HepG2 (cell line): ENCODE measurements at regions not wholly inside any gene's neighbourhood (a gene's known extent, or its start where the extent isn't known, plus 50 kb on each side); places are given as distances from the start of the nearest gene placed in this dataset.

Experiments used
- CREB1 ChIP-seq, 2 experiments: fragments of 450-650 bp in 1 of 2; IDR thresholded peaks; 2 replicates each; pipeline ENCODE4 v1.6.1; 2016 to 2017; ENCODE audit warnings: control low read depth in 1 of 2, mild to moderate bottlenecking in 1 of 2, missing compliant biosample characterization in 1 of 2, missing genetic modification characterization in 1 of 2
- ERF ChIP-seq: IDR thresholded peaks from 2 replicates; pipeline ENCODE4 v1.6.1; 2018; ENCODE audit warnings: missing biosample characterization, missing genetic modification reagents
- HOXA3 ChIP-seq: sonication (generic); formaldehyde crosslinking; IDR thresholded peaks from 2 replicates; pipeline ENCODE4 v1.5.0; 2020; ENCODE audit warnings: missing genetic modification reagents
- IRF2 ChIP-seq: IDR thresholded peaks from 2 replicates; pipeline ENCODE4 v1.6.1; 2018; ENCODE audit warnings: missing genetic modification reagents, missing compliant biosample characterization
- NFE2 ChIP-seq: sonication (generic); formaldehyde crosslinking; IDR thresholded peaks from 2 replicates; pipeline ENCODE4 v1.4.0; 2020; ENCODE audit warnings: missing genetic modification reagents
- NR2F2 ChIP-seq: IDR thresholded peaks from 2 replicates; pipeline ENCODE4 v1.6.1; 2012; ENCODE audit warnings: low read depth, inconsistent platforms, borderline replicate concordance
- SAFB2 ChIP-seq: sonication (generic); formaldehyde crosslinking; IDR thresholded peaks from 2 replicates; pipeline ENCODE4 v1.5.1; 2020; ENCODE audit warnings: missing genetic modification reagents, low read depth, mild to moderate bottlenecking, borderline replicate concordance
- TAF1 ChIP-seq: sonication (generic); formaldehyde crosslinking; IDR thresholded peaks from 2 replicates; pipeline ENCODE4 v1.4.0; 2020; ENCODE audit warnings: missing genetic modification reagents
- TEAD3 ChIP-seq: optimal IDR thresholded peaks from 2 replicates; pipeline ENCODE3; 2016; ENCODE audit warnings: borderline replicate concordance
- ZBTB7B ChIP-seq: sonication (generic); formaldehyde crosslinking; IDR thresholded peaks from 2 replicates; pipeline ENCODE4 v1.4.0; 2020; ENCODE audit warnings: missing genetic modification reagents
- ZNF121 ChIP-seq: sonication (generic); formaldehyde crosslinking; IDR thresholded peaks from 2 replicates; pipeline ENCODE4 v1.5.0; 2020; ENCODE audit warnings: mild to moderate bottlenecking, missing genetic modification reagents
- ZNF234 ChIP-seq: sonication (generic); formaldehyde crosslinking; conservative IDR thresholded peaks from 2 replicates; pipeline ENCODE4 v1.5.1; 2020; ENCODE audit warnings: mild to moderate bottlenecking, missing genetic modification reagents
- ZNF781 ChIP-seq: sonication (generic); formaldehyde crosslinking; IDR thresholded peaks from 2 replicates; pipeline ENCODE4 v1.5.1; 2020; ENCODE audit warnings: borderline replicate concordance, mild to moderate bottlenecking, missing genetic modification reagents; ENCODE audit errors: not compliant biosample characterization
- ZNF83 ChIP-seq: sonication (generic); formaldehyde crosslinking; IDR thresholded peaks from 2 replicates; pipeline ENCODE4 v1.4.0; 2020; ENCODE audit warnings: missing genetic modification reagents, mild to moderate bottlenecking, borderline replicate concordance
- ZNF891 ChIP-seq: sonication (generic); formaldehyde crosslinking; IDR thresholded peaks from 2 replicates; pipeline ENCODE4 v1.5.0; 2020; ENCODE audit warnings: mild to moderate bottlenecking, missing genetic modification reagents
- ZSCAN25 ChIP-seq: sonication (generic); formaldehyde crosslinking; IDR thresholded peaks from 2 replicates; pipeline ENCODE4 v1.8.0; 2022; ENCODE audit warnings: mild to moderate bottlenecking, missing genetic modification reagents
- TF ChIP-seq, protein P1 (sequence below): fragments of 450-650 bp; IDR thresholded peaks from 2 replicates; pipeline ENCODE4 v1.6.1; 2017; ENCODE audit warnings: mild to moderate bottlenecking
- TF ChIP-seq, protein P2 (sequence below): sonication (generic); formaldehyde crosslinking; IDR thresholded peaks from 2 replicates; pipeline ENCODE4 v1.4.0; 2020; ENCODE audit warnings: mild to moderate bottlenecking, missing genetic modification reagents
- TF ChIP-seq, protein P3 (sequence below): sonication (generic); formaldehyde crosslinking; IDR thresholded peaks from 2 replicates; pipeline ENCODE4 v1.4.0; 2020; ENCODE audit warnings: mild to moderate bottlenecking, missing genetic modification reagents
- TF ChIP-seq, protein P4 (sequence below): sonication (generic); formaldehyde crosslinking; IDR thresholded peaks from 2 replicates; pipeline ENCODE4 v1.8.0; 2022; ENCODE audit warnings: mild to moderate bottlenecking, missing genetic modification reagents; ENCODE audit not compliant: insufficient replicate concordance

DNA sequence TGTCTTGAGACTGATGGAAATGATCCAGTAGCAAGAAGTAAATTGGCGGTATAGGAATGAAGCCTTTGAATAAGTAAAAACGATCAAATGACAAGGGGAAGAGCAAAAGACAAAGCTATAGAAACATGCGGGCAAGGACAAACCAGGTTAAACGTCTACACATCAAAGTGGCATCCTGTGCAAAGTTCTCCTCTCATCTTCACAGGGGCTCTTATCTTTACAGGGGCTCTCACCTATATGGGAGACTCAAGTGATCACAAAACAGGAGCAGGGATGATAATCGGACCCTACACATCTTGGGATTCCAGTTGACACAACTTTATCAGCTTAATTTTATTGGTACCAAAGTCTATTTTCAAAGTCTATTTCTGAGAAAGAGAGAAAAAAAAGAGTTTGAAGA lies 1778.9 kb upstream of the CELF4 start (continued):
- TF ChIP-seq ZSCAN25 (no peak), ZNF234 (CRISPR knock-in tag) (no peak), TAF1 (CRISPR knock-in tag) (no peak), NFE2 (no peak), CREB1 (IDR thresholded peaks at IDR 0.05) (no peak), CREB1 (CRISPR knock-in tag; IDR thresholded peaks at IDR 0.05) (no peak), ZBTB7B (CRISPR knock-in tag) (0 out of 2 replicates have a peak, but pooled peaks have one; percentile 29), HOXA3 (no peak), ZNF781 (CRISPR knock-in tag) (no peak), SAFB2 (no peak), NR2F2 (0 out of 2 replicates have a peak, but pooled peaks have one; percentile 34), IRF2 (CRISPR knock-in tag) (no peak), TEAD3 (CRISPR knock-in tag) (peak; percentile 65), ZNF83 (no peak), ZNF891 (CRISPR knock-in tag) (no peak), ZNF121 (CRISPR knock-in tag) (no peak), ERF (CRISPR knock-in tag) (peak; percentile 25; the same call in 1 of the 2 replicates)
- TF ChIP-seq, protein P1, sequence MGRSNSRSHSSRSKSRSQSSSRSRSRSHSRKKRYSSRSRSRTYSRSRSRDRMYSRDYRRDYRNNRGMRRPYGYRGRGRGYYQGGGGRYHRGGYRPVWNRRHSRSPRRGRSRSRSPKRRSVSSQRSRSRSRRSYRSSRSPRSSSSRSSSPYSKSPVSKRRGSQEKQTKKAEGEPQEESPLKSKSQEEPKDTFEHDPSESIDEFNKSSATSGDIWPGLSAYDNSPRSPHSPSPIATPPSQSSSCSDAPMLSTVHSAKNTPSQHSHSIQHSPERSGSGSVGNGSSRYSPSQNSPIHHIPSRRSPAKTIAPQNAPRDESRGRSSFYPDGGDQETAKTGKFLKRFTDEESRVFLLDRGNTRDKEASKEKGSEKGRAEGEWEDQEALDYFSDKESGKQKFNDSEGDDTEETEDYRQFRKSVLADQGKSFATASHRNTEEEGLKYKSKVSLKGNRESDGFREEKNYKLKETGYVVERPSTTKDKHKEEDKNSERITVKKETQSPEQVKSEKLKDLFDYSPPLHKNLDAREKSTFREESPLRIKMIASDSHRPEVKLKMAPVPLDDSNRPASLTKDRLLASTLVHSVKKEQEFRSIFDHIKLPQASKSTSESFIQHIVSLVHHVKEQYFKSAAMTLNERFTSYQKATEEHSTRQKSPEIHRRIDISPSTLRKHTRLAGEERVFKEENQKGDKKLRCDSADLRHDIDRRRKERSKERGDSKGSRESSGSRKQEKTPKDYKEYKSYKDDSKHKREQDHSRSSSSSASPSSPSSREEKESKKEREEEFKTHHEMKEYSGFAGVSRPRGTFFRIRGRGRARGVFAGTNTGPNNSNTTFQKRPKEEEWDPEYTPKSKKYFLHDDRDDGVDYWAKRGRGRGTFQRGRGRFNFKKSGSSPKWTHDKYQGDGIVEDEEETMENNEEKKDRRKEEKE, result no peak
- TF ChIP-seq, protein P2, sequence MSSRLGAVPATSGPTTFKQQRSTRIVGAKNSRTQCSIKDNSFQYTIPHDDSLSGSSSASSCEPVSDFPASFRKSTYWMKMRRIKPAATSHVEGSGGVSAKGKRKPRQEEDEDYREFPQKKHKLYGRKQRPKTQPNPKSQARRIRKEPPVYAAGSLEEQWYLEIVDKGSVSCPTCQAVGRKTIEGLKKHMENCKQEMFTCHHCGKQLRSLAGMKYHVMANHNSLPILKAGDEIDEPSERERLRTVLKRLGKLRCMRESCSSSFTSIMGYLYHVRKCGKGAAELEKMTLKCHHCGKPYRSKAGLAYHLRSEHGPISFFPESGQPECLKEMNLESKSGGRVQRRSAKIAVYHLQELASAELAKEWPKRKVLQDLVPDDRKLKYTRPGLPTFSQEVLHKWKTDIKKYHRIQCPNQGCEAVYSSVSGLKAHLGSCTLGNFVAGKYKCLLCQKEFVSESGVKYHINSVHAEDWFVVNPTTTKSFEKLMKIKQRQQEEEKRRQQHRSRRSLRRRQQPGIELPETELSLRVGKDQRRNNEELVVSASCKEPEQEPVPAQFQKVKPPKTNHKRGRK, result no peak
- TF ChIP-seq, protein P3, sequence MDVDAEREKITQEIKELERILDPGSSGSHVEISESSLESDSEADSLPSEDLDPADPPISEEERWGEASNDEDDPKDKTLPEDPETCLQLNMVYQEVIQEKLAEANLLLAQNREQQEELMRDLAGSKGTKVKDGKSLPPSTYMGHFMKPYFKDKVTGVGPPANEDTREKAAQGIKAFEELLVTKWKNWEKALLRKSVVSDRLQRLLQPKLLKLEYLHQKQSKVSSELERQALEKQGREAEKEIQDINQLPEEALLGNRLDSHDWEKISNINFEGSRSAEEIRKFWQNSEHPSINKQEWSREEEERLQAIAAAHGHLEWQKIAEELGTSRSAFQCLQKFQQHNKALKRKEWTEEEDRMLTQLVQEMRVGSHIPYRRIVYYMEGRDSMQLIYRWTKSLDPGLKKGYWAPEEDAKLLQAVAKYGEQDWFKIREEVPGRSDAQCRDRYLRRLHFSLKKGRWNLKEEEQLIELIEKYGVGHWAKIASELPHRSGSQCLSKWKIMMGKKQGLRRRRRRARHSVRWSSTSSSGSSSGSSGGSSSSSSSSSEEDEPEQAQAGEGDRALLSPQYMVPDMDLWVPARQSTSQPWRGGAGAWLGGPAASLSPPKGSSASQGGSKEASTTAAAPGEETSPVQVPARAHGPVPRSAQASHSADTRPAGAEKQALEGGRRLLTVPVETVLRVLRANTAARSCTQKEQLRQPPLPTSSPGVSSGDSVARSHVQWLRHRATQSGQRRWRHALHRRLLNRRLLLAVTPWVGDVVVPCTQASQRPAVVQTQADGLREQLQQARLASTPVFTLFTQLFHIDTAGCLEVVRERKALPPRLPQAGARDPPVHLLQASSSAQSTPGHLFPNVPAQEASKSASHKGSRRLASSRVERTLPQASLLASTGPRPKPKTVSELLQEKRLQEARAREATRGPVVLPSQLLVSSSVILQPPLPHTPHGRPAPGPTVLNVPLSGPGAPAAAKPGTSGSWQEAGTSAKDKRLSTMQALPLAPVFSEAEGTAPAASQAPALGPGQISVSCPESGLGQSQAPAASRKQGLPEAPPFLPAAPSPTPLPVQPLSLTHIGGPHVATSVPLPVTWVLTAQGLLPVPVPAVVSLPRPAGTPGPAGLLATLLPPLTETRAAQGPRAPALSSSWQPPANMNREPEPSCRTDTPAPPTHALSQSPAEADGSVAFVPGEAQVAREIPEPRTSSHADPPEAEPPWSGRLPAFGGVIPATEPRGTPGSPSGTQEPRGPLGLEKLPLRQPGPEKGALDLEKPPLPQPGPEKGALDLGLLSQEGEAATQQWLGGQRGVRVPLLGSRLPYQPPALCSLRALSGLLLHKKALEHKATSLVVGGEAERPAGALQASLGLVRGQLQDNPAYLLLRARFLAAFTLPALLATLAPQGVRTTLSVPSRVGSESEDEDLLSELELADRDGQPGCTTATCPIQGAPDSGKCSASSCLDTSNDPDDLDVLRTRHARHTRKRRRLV (CRISPR knock-in tag), result no peak
- TF ChIP-seq, protein P4, sequence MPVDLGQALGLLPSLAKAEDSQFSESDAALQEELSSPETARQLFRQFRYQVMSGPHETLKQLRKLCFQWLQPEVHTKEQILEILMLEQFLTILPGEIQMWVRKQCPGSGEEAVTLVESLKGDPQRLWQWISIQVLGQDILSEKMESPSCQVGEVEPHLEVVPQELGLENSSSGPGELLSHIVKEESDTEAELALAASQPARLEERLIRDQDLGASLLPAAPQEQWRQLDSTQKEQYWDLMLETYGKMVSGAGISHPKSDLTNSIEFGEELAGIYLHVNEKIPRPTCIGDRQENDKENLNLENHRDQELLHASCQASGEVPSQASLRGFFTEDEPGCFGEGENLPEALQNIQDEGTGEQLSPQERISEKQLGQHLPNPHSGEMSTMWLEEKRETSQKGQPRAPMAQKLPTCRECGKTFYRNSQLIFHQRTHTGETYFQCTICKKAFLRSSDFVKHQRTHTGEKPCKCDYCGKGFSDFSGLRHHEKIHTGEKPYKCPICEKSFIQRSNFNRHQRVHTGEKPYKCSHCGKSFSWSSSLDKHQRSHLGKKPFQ (CRISPR knock-in tag), result no peak
